GM23338 (cell line): ENCODE measurements at regions not wholly inside any gene's neighbourhood (a gene's known extent, or its start where the extent isn't known, plus 50 kb on each side); places are given as distances from the start of the nearest gene placed in this dataset.

Experiments used
- ATAC-seq: fragments of 200-7000 bp; cut with Tn5 transposase; 3 replicates; pipeline ENCODE4 v1.9.1; 2020
- DNase-seq: peaks from one replicate; pipeline ENCODE4 v3.0.0-alpha.2; 2015; ENCODE audit warnings: low spot score
- H2AFZ ChIP-seq: fragments of 200-600 bp; sonication (generic); 2 replicates; pipeline ENCODE4 v1.8.0; 2016; ENCODE audit warnings: antibody characterized with exemption, mild to moderate bottlenecking, moderate library complexity
- H3F3A ChIP-seq: fragments of 200-600 bp; sonication (generic); replicated peaks from 2 replicates; pipeline ENCODE4 v1.8.0; 2017; ENCODE audit warnings: antibody characterized with exemption, mixed run types, low read depth
- H3K27ac ChIP-seq: fragments of 200-600 bp; sonication (generic); 2 replicates; pipeline ENCODE4 v1.6.1; 2016; ENCODE audit warnings: low read depth
- H3K27me3 ChIP-seq: fragments of 200-600 bp; sonication (generic); 2 replicates; pipeline ENCODE4 v1.8.0; 2016; ENCODE audit warnings: mild to moderate bottlenecking, mixed run types, moderate library complexity; ENCODE audit not compliant: insufficient read depth
- H3K36me3 ChIP-seq: fragments of 200-600 bp; sonication (generic); 2 replicates; pipeline ENCODE4 v1.8.0; 2016; ENCODE audit warnings: mild to moderate bottlenecking; ENCODE audit not compliant: insufficient read depth
- H3K4me1 ChIP-seq: fragments of 200-600 bp; sonication (generic); 2 replicates; pipeline ENCODE4 v1.8.0; 2016; ENCODE audit warnings: mild to moderate bottlenecking, moderate library complexity; ENCODE audit not compliant: insufficient read depth
- H3K4me2 ChIP-seq: fragments of 200-600 bp; sonication (generic); 2 replicates; pipeline ENCODE4 v1.7.1; 2017; ENCODE audit warnings: mixed run types
- H3K4me3 ChIP-seq: fragments of 200-600 bp; sonication (generic); 2 replicates; pipeline ENCODE4 v1.6.1; 2016; ENCODE audit warnings: mixed run types
- H3K79me2 ChIP-seq: fragments of 200-600 bp; sonication (generic); replicated peaks from 2 replicates; pipeline ENCODE4 v1.8.0; 2017; ENCODE audit warnings: mild to moderate bottlenecking; ENCODE audit not compliant: insufficient read depth
- H3K9me2 ChIP-seq: fragments of 200-600 bp; sonication (generic); 2 replicates; pipeline ENCODE4 v1.8.0; 2017; ENCODE audit not compliant: insufficient read depth
- H4K20me1 ChIP-seq: fragments of 200-600 bp; sonication (generic); replicated peaks from 2 replicates; pipeline ENCODE4 v1.8.0; 2017; ENCODE audit warnings: mild to moderate bottlenecking; ENCODE audit not compliant: insufficient read depth
- H3K27ac Mint-ChIP-seq: 2 replicates; pipeline ENCODE4 v1.8.0; 2020; ENCODE audit warnings: inconsistent platforms, mild to moderate bottlenecking, moderate library complexity, mixed read lengths
- H3K27me3 Mint-ChIP-seq: 3 replicates; pipeline ENCODE4 v1.8.0; 2022; ENCODE audit warnings: low read depth, mild to moderate bottlenecking, moderate library complexity, mixed read lengths, inconsistent platforms; ENCODE audit not compliant: insufficient read depth, poor library complexity
- H3K36me3 Mint-ChIP-seq: 3 replicates; pipeline ENCODE4 v1.8.0; 2021; ENCODE audit warnings: low read depth, mild to moderate bottlenecking, inconsistent platforms, moderate library complexity, mixed read lengths
- H3K4me1 Mint-ChIP-seq: 3 replicates; pipeline ENCODE4 v1.8.0; 2020; ENCODE audit warnings: mild to moderate bottlenecking, inconsistent platforms, mixed read lengths
- H3K4me3 Mint-ChIP-seq: 3 replicates; pipeline ENCODE4 v1.8.0; 2021; ENCODE audit warnings: moderate library complexity, mild to moderate bottlenecking, inconsistent platforms, mixed read lengths
- H3K9me3 Mint-ChIP-seq: 3 replicates; pipeline ENCODE4 v1.8.0; 2020; ENCODE audit warnings: moderate library complexity, mild to moderate bottlenecking, inconsistent platforms, mixed read lengths
- CREB1 ChIP-seq: fragments of 250-450 bp; sonication (Bioruptor Pico); IDR thresholded peaks from 2 replicates; pipeline ENCODE4 v1.5.0; 2020; ENCODE audit warnings: low read depth, mild to moderate bottlenecking, moderate library complexity
- ETS1 ChIP-seq: IDR thresholded peaks from 2 replicates; pipeline ENCODE4 v1.6.1; 2016; ENCODE audit warnings: antibody characterized with exemption
- EZH2 ChIP-seq: fragments of 200-600 bp; sonication (generic); IDR thresholded peaks from one replicate; pipeline ENCODE4 v1.8.0; 2017; ENCODE audit warnings: antibody characterized with exemption, mild to moderate bottlenecking, low read depth; ENCODE audit not compliant: unreplicated experiment
- JUNB ChIP-seq: IDR thresholded peaks from one replicate; pipeline ENCODE4 v1.6.1; 2016; ENCODE audit warnings: antibody characterized with exemption; ENCODE audit not compliant: unreplicated experiment
- POLR2AphosphoS5 ChIP-seq: IDR thresholded peaks from 2 replicates; pipeline ENCODE4 v1.6.1; 2016; ENCODE audit warnings: antibody characterized with exemption, low read depth
- REST ChIP-seq: IDR thresholded peaks from one replicate; pipeline ENCODE4 v1.6.1; 2018; ENCODE audit warnings: antibody characterized with exemption; ENCODE audit not compliant: unreplicated experiment
- STAT1 ChIP-seq: IDR thresholded peaks from one replicate; pipeline ENCODE4 v1.6.1; 2016; ENCODE audit warnings: antibody characterized with exemption; ENCODE audit not compliant: unreplicated experiment
- ZNF462 ChIP-seq: fragments of 250-450 bp; sonication (Bioruptor Pico); IDR thresholded peaks from 2 replicates; pipeline ENCODE4 v1.5.0; 2020; ENCODE audit warnings: mild to moderate bottlenecking, moderate library complexity

GRCh38 chr14:98234208-98234607, 1037.8 kb downstream of the BCL11B start (continued):
- TF ChIP-seq ZNF462 (CRISPR knock-in tag) (no peak), POLR2AphosphoS5 (no peak), CREB1 (CRISPR knock-in tag) (no peak), JUNB (no peak)

- ATAC-seq (no peak), DNase-seq (no peak)
- Histone ChIP-seq H3K27ac (no peak overlapping the region), H4K20me1 (no peaks in the 10 kb centered on the region), H2AFZ (no peak overlapping the region), H3K4me3 (no peak overlapping the region), H3K36me3 (no peaks in the 10 kb centered on the region), H3F3A (no peaks in the 10 kb centered on the region), H3K27me3 (no peaks in the 10 kb centered on the region), H3K4me1 (no peaks in the 10 kb centered on the region), H3K79me2 (no peaks in the 10 kb centered on the region), H3K9me2 (no peaks in the 10 kb centered on the region), H3K4me2 (no peak overlapping the region)
- Mint-ChIP-seq H3K36me3 (peaks cover 10% of the 10 kb centered on the region), H3K27me3 (peaks cover 2% of the 10 kb centered on the region), H3K9me3 (peaks cover 27% of the 10 kb centered on the region), H3K4me1 (peaks cover 6% of the 10 kb centered on the region; the same call in 2 of the 3 replicates), H3K27ac (no peak overlapping the region), H3K4me3 (no peak overlapping the region)
- TF ChIP-seq STAT1 (no peak), EZH2 (no peak), REST (no peak), CREB1 (CRISPR knock-in tag) (no peak), ETS1 (no peak)
Observed at GRCh38 chr14:98236314-98236713, 1035.7 kb downstream of the BCL11B start.
